ENCODE measurements at regions not wholly inside any gene's neighbourhood (a gene's known extent, or its start where the extent isn't known, plus 50 kb on each side); places are given as distances from the start of the nearest gene placed in this dataset.

DNA sequence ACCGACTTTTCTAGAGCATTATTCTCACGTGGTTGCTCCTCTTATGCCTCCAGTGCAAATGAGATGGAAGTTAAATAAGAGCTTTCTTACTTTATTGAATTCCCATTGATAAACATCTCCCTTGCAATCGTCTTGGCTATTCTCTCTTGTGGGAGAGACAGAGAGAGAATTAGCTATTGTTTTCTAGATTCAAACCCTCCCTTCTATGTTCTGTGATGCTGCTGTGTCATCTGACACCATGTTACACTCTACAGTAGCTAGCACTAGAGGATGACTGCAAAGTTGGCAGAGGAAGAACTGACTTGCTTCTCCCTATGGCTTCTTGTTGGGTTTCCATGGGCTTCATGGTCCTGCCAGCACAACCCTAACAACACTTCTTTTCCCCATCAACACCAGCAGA is 134.6 kb upstream of the RANBP3L start:
- TF ChIP-seq ISL1 (CRISPR knock-in tag; IDR thresholded peaks at IDR 0.05) (no peak), ZFP30 (CRISPR knock-in tag; IDR thresholded peaks at IDR 0.05) (no peak), ZC3H10 (CRISPR knock-in tag; IDR thresholded peaks at IDR 0.05) (no peak), ZNF70 (CRISPR knock-in tag; IDR thresholded peaks at IDR 0.05) (no peak), ZNF565 (CRISPR knock-in tag; conservative IDR thresholded peaks at IDR 0.05; ENCODE audit: low read depth) (no peak), GLIS3 (CRISPR knock-in tag; IDR thresholded peaks at IDR 0.05) (no peak), TOX (CRISPR knock-in tag; IDR thresholded peaks at IDR 0.05; ENCODE audit: borderline replicate concordance) (no peak), TCF4 (CRISPR knock-in tag; IDR thresholded peaks at IDR 0.05; ENCODE audit: borderline replicate concordance) (no peak), ARNTL (CRISPR knock-in tag; IDR thresholded peaks at IDR 0.05; ENCODE audit: borderline replicate concordance, low read depth) (no peak), ESRRG (CRISPR knock-in tag; IDR thresholded peaks at IDR 0.05) (no peak)
- TF ChIP-seq, protein P1, sequence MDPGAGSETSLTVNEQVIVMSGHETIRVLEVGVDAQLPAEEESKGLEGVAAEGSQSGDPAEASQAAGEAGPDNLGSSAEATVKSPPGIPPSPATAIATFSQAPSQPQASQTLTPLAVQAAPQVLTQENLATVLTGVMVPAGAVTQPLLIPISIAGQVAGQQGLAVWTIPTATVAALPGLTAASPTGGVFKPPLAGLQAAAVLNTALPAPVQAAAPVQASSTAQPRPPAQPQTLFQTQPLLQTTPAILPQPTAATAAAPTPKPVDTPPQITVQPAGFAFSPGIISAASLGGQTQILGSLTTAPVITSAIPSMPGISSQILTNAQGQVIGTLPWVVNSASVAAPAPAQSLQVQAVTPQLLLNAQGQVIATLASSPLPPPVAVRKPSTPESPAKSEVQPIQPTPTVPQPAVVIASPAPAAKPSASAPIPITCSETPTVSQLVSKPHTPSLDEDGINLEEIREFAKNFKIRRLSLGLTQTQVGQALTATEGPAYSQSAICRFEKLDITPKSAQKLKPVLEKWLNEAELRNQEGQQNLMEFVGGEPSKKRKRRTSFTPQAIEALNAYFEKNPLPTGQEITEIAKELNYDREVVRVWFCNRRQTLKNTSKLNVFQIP (CRISPR knock-in tag; IDR thresholded peaks at IDR 0.05; ENCODE audit: borderline replicate concordance, low read depth), result no peak
- TF ChIP-seq, protein P2, sequence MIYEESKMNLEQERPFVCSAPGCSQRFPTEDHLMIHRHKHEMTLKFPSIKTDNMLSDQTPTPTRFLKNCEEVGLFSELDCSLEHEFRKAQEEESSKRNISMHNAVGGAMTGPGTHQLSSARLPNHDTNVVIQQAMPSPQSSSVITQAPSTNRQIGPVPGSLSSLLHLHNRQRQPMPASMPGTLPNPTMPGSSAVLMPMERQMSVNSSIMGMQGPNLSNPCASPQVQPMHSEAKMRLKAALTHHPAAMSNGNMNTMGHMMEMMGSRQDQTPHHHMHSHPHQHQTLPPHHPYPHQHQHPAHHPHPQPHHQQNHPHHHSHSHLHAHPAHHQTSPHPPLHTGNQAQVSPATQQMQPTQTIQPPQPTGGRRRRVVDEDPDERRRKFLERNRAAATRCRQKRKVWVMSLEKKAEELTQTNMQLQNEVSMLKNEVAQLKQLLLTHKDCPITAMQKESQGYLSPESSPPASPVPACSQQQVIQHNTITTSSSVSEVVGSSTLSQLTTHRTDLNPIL (CRISPR knock-in tag; IDR thresholded peaks at IDR 0.05; ENCODE audit: low read depth), result no peak
- TF ChIP-seq, protein P3, sequence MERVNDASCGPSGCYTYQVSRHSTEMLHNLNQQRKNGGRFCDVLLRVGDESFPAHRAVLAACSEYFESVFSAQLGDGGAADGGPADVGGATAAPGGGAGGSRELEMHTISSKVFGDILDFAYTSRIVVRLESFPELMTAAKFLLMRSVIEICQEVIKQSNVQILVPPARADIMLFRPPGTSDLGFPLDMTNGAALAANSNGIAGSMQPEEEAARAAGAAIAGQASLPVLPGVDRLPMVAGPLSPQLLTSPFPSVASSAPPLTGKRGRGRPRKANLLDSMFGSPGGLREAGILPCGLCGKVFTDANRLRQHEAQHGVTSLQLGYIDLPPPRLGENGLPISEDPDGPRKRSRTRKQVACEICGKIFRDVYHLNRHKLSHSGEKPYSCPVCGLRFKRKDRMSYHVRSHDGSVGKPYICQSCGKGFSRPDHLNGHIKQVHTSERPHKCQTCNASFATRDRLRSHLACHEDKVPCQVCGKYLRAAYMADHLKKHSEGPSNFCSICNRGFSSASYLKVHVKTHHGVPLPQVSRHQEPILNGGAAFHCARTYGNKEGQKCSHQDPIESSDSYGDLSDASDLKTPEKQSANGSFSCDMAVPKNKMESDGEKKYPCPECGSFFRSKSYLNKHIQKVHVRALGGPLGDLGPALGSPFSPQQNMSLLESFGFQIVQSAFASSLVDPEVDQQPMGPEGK (CRISPR knock-in tag; IDR thresholded peaks at IDR 0.05; ENCODE audit: borderline replicate concordance), result no peak
- TF ChIP-seq, protein P4, sequence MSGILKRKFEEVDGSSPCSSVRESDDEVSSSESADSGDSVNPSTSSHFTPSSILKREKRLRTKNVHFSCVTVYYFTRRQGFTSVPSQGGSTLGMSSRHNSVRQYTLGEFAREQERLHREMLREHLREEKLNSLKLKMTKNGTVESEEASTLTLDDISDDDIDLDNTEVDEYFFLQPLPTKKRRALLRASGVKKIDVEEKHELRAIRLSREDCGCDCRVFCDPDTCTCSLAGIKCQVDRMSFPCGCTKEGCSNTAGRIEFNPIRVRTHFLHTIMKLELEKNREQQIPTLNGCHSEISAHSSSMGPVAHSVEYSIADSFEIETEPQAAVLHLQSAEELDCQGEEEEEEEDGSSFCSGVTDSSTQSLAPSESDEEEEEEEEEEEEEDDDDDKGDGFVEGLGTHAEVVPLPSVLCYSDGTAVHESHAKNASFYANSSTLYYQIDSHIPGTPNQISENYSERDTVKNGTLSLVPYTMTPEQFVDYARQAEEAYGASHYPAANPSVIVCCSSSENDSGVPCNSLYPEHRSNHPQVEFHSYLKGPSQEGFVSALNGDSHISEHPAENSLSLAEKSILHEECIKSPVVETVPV (CRISPR knock-in tag; IDR thresholded peaks at IDR 0.05), result no peak
- ATAC-seq, result no peak

DNA sequence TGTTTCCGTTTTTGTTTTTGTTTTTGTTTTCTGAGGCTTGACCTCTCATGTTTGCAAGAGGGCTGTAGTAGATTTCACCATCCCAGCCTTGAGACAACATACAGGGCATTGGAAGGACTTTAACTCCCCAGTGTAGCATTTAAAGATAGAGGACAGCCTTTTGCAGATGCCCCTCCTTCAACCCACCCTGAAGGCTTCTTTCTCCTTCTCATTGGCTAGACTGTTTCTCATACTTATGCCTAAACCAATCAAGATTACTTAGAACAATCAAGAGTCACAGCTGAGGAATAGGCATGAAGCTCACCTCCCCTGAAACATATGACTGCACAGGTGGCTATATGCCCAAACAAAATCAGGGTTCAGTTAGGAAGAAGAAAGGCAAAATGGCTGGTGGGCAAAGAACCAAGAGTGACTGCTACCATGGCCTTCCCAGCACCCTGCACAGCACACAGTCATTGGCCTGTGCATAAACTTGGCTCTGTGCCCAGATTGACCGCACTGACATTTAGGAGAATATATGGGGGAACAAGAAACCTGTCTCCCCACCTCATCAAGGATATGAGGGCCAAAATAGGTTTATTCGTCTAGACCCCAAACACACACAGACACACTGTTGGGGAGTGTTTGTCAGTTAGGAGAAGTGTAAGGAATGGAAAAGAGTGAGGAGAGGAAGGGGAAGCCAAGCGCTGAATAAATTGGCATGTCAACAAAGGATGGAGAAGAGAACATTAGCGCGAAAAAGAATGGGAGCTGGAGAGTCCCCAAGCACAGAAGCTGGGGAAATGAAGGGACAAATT is 137.3 kb upstream of the RANBP3L start:
- TF ChIP-seq BACH2 (CRISPR knock-in tag; IDR thresholded peaks at IDR 0.05; ENCODE audit: borderline replicate concordance) (no peak), ESRRG (CRISPR knock-in tag; IDR thresholded peaks at IDR 0.05) (no peak), ISL1 (CRISPR knock-in tag; IDR thresholded peaks at IDR 0.05) (no peak), ZC3H10 (CRISPR knock-in tag; IDR thresholded peaks at IDR 0.05) (no peak), ZFP3 (CRISPR knock-in tag; IDR thresholded peaks at IDR 0.05) (no peak), TOX (CRISPR knock-in tag; IDR thresholded peaks at IDR 0.05; ENCODE audit: borderline replicate concordance) (no peak)
- ATAC-seq, result no peak

DNA sequence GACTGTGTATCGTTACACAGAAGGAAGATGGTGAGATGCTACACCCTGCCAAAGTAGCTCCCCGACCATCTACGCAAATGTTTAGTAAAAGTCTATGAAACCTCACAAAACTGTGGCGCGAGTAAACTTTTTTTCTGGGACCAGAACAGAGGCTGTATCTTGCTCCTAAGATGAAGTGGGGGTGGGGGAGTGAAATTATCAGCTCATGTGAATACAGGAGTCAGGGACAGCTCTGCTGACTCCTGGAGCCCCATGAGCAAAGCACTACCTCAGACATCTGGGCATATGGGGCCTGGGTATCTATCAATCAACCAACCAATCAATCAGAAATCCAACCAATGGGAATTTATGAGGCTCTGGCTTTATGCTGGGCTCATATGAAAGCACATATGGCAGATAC is 138.6 kb upstream of the RANBP3L start:
- TF ChIP-seq TCF4 (CRISPR knock-in tag; IDR thresholded peaks at IDR 0.05; ENCODE audit: borderline replicate concordance), result no peak
- ATAC-seq, result no peak

DNA sequence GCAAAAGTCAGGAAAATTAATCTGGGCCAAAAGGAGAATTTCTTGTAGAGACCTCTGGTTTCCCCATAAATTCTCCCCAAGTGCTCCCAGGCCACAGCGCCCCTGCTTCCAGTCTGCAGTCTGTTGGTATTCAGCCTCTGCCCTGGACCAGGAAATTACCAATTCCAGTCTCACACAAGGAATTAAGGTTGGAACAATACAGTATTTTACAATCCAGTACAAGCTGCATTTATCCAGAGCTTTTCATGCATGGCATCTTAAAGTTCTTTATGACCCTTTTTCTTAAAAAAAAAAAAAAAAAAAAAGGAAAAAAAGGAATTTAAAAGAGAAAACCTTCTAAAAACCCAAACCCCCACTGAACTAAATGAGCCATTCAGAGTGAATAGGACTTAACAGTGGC is 139.6 kb upstream of the RANBP3L start:
- no peak for ATAC-seq
- TF ChIP-seq ZNF565 (CRISPR knock-in tag; conservative IDR thresholded peaks at IDR 0.05; ENCODE audit: low read depth) (no peak), ISL1 (CRISPR knock-in tag; IDR thresholded peaks at IDR 0.05) (no peak), RARB (CRISPR knock-in tag; IDR thresholded peaks at IDR 0.05) (no peak), TOX (CRISPR knock-in tag; IDR thresholded peaks at IDR 0.05; ENCODE audit: borderline replicate concordance) (no peak), TCF4 (CRISPR knock-in tag; IDR thresholded peaks at IDR 0.05; ENCODE audit: borderline replicate concordance) (no peak), ZNF70 (CRISPR knock-in tag; IDR thresholded peaks at IDR 0.05) (no peak), SNAI2 (CRISPR knock-in tag; IDR thresholded peaks at IDR 0.05) (no peak), OSR1 (CRISPR knock-in tag; IDR thresholded peaks at IDR 0.05) (no peak), ZFP3 (CRISPR knock-in tag; IDR thresholded peaks at IDR 0.05) (no peak), BACH2 (CRISPR knock-in tag; IDR thresholded peaks at IDR 0.05; ENCODE audit: borderline replicate concordance) (no peak), ARNTL (CRISPR knock-in tag; IDR thresholded peaks at IDR 0.05; ENCODE audit: borderline replicate concordance, low read depth) (no peak), GLIS3 (CRISPR knock-in tag; IDR thresholded peaks at IDR 0.05) (no peak)
- TF ChIP-seq, protein P3 (CRISPR knock-in tag; IDR thresholded peaks at IDR 0.05; ENCODE audit: borderline replicate concordance), result no peak
- TF ChIP-seq, protein P4 (CRISPR knock-in tag; IDR thresholded peaks at IDR 0.05), result no peak
- TF ChIP-seq, protein P2 (CRISPR knock-in tag; IDR thresholded peaks at IDR 0.05; ENCODE audit: low read depth), result no peak
